ENCODE measurements at regions not wholly inside any gene's neighbourhood (a gene's known extent, or its start where the extent isn't known, plus 50 kb on each side); places are given as distances from the start of the nearest gene placed in this dataset.

GRCh38 chr15:39143479-39143878 lies 437.4 kb upstream of the THBS1 start:
- Histone ChIP-seq H4K20me1 (ENCODE audit: control insufficient read depth, insufficient read depth, low read depth, low read length) (no peaks in the 10 kb centered on the region), H3K9me3 (ENCODE audit: control insufficient read depth, insufficient read depth, low read length) (no peaks in the 10 kb centered on the region), H3F3A (ENCODE audit: control insufficient read depth, insufficient read depth) (no peaks in the 10 kb centered on the region), H3K4me3 (ENCODE audit: low read length) (no peak overlapping the region), H3K36me3 (ENCODE audit: control insufficient read depth, low read length) (no peaks in the 10 kb centered on the region), H3K27ac (ENCODE audit: low read depth, low read length) (no peak overlapping the region), H3K79me2 (ENCODE audit: control insufficient read depth, low read length) (no peaks in the 10 kb centered on the region), H3K4me1 (ENCODE audit: control insufficient read depth, low read length) (no peaks in the 10 kb centered on the region), H3K4me2 (ENCODE audit: low read length) (no peak overlapping the region), H3K27me3 (ENCODE audit: control insufficient read depth, low read length) (no peaks in the 10 kb centered on the region), H3K9me2 (replicated peaks; ENCODE audit: control insufficient read depth, low read length) (no peaks in the 10 kb centered on the region)
- TF ChIP-seq EZH2phosphoT487 (IDR thresholded peaks at IDR 0.05; ENCODE audit: borderline replicate concordance, low read length) = no peak
- TF ChIP-seq CTCF (IDR thresholded peaks at IDR 0.05; ENCODE audit: low read depth, low read length, poor library complexity, severe bottlenecking) = no peak

GRCh38 chr15:39144051-39144450 lies 436.8 kb upstream of the THBS1 start:
- Histone ChIP-seq H3F3A (ENCODE audit: control insufficient read depth, insufficient read depth) (no peaks in the 10 kb centered on the region), H3K4me2 (ENCODE audit: low read length) (no peak overlapping the region), H3K36me3 (ENCODE audit: control insufficient read depth, low read length) (no peaks in the 10 kb centered on the region), H3K79me2 (ENCODE audit: control insufficient read depth, low read length) (no peaks in the 10 kb centered on the region), H3K9me3 (ENCODE audit: control insufficient read depth, insufficient read depth, low read length) (no peaks in the 10 kb centered on the region), H3K4me3 (ENCODE audit: low read length) (no peak overlapping the region), H3K4me1 (ENCODE audit: control insufficient read depth, low read length) (no peaks in the 10 kb centered on the region), H4K20me1 (ENCODE audit: control insufficient read depth, insufficient read depth, low read depth, low read length) (no peaks in the 10 kb centered on the region), H3K27me3 (ENCODE audit: control insufficient read depth, low read length) (no peaks in the 10 kb centered on the region), H3K9me2 (replicated peaks; ENCODE audit: control insufficient read depth, low read length) (no peaks in the 10 kb centered on the region), H3K27ac (ENCODE audit: low read depth, low read length) (no peak overlapping the region)
- TF ChIP-seq CTCF (IDR thresholded peaks at IDR 0.05; ENCODE audit: low read depth, low read length, poor library complexity, severe bottlenecking) (no peak), EZH2phosphoT487 (IDR thresholded peaks at IDR 0.05; ENCODE audit: borderline replicate concordance, low read length) (no peak)

- Histone ChIP-seq H3K4me1 (ENCODE audit: control insufficient read depth, low read length) (no peaks in the 10 kb centered on the region), H3K27me3 (ENCODE audit: control insufficient read depth, low read length) (no peaks in the 10 kb centered on the region), H3K4me2 (ENCODE audit: low read length) (no peak overlapping the region), H3K4me3 (ENCODE audit: low read length) (no peak overlapping the region), H3K27ac (ENCODE audit: low read depth, low read length) (no peak overlapping the region), H3F3A (ENCODE audit: control insufficient read depth, insufficient read depth) (no peaks in the 10 kb centered on the region), H4K20me1 (ENCODE audit: control insufficient read depth, insufficient read depth, low read depth, low read length) (no peaks in the 10 kb centered on the region), H3K9me2 (replicated peaks; ENCODE audit: control insufficient read depth, low read length) (no peaks in the 10 kb centered on the region), H3K36me3 (ENCODE audit: control insufficient read depth, low read length) (no peaks in the 10 kb centered on the region), H3K9me3 (ENCODE audit: control insufficient read depth, insufficient read depth, low read length) (no peaks in the 10 kb centered on the region), H3K79me2 (ENCODE audit: control insufficient read depth, low read length) (no peaks in the 10 kb centered on the region)
- TF ChIP-seq CTCF (IDR thresholded peaks at IDR 0.05; ENCODE audit: low read depth, low read length, poor library complexity, severe bottlenecking) (no peak), EZH2phosphoT487 (IDR thresholded peaks at IDR 0.05; ENCODE audit: borderline replicate concordance, low read length) (no peak)
These were observed 436.0 kb upstream of the THBS1 start for GRCh38 chr15:39144613-39145499.
